ENCODE measurements at regions not wholly inside any gene's neighbourhood (a gene's known extent, or its start where the extent isn't known, plus 50 kb on each side); places are given as distances from the start of the nearest gene placed in this dataset.

DNA sequence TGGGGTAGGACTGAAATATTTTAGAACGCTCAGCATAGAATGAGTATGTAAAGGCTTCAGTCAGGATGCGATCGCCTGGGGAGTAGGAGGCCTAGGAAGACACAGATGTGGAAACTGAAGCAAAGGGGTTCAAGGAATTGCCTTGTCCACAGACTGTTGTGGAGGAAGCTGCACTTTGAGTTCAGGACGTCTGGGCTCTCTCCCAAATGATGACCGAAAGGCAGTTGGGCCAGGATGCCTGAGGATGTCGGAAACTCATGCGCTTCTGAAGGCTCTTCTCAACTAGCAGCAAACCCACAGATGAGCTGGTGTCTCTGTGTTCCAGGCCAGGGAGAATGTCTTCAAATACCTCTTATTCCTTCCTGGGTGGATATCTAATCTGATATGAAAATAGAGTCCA, 146.2 kb upstream of the SULF2 start:
- TF ChIP-seq SPI1 (IDR thresholded peaks at IDR 0.05; ENCODE audit: borderline replicate concordance, low read depth) (no peak), CTCF (IDR thresholded peaks at IDR 0.05; ENCODE audit: insufficient read depth, low read length) (no peak), POLR2AphosphoS5 (IDR thresholded peaks at IDR 0.05; ENCODE audit: low read depth) (no peak)
- TF ChIP-seq, protein P1, sequence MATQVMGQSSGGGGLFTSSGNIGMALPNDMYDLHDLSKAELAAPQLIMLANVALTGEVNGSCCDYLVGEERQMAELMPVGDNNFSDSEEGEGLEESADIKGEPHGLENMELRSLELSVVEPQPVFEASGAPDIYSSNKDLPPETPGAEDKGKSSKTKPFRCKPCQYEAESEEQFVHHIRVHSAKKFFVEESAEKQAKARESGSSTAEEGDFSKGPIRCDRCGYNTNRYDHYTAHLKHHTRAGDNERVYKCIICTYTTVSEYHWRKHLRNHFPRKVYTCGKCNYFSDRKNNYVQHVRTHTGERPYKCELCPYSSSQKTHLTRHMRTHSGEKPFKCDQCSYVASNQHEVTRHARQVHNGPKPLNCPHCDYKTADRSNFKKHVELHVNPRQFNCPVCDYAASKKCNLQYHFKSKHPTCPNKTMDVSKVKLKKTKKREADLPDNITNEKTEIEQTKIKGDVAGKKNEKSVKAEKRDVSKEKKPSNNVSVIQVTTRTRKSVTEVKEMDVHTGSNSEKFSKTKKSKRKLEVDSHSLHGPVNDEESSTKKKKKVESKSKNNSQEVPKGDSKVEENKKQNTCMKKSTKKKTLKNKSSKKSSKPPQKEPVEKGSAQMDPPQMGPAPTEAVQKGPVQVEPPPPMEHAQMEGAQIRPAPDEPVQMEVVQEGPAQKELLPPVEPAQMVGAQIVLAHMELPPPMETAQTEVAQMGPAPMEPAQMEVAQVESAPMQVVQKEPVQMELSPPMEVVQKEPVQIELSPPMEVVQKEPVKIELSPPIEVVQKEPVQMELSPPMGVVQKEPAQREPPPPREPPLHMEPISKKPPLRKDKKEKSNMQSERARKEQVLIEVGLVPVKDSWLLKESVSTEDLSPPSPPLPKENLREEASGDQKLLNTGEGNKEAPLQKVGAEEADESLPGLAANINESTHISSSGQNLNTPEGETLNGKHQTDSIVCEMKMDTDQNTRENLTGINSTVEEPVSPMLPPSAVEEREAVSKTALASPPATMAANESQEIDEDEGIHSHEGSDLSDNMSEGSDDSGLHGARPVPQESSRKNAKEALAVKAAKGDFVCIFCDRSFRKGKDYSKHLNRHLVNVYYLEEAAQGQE (IDR thresholded peaks at IDR 0.05; ENCODE audit: insufficient replicate concordance, low read depth): no peak

DNA sequence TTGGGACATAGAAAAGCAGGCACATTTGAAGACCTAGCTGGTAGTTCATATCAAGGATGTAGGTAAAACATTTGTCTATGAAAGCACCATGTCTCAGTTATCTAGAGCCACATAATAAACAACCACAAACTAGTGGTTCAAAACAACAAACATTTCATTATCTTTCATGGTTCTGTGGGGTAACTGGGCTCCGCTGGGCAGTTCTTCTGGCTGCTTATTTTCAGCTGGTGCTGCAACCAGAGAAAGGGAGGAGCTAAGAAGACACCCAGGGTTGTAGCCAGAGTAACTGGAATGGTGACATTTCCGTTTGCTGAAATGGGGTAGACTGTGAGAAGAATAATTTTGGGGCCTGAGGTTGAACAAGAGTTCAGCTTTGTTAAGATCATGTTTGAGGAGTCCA, 145.7 kb upstream of the SULF2 start:
- TF ChIP-seq, protein P1 (IDR thresholded peaks at IDR 0.05; ENCODE audit: insufficient replicate concordance, low read depth): no peak
- TF ChIP-seq SPI1 (IDR thresholded peaks at IDR 0.05; ENCODE audit: borderline replicate concordance, low read depth): no peak
- no peak for TF ChIP-seq CTCF (IDR thresholded peaks at IDR 0.05; ENCODE audit: insufficient read depth, low read length)
- TF ChIP-seq GABPA (IDR thresholded peaks at IDR 0.05; ENCODE audit: low read depth): no peak
- TF ChIP-seq POLR2AphosphoS5 (IDR thresholded peaks at IDR 0.05; ENCODE audit: low read depth): no peak
- no peak for DNase-seq (ENCODE audit: low read depth in 1 of 2, low spot score in 1 of 2)
- H3K27ac ChIP-seq (replicated peaks): no peak overlapping the region
- no peaks in the 10 kb centered on the region for H3K27me3 ChIP-seq (ENCODE audit: insufficient read depth, poor library complexity, severe bottlenecking)
- H3K4me3 ChIP-seq (replicated peaks; ENCODE audit: insufficient read depth, low read length): no peak overlapping the region

More for the DNA sequence above, 146.2 kb upstream of the SULF2 start:
- no peak overlapping the region for H3K4me3 ChIP-seq (replicated peaks; ENCODE audit: insufficient read depth, low read length)
- DNase-seq (ENCODE audit: low read depth in 1 of 2, low spot score in 1 of 2): no peak
- H3K27ac ChIP-seq (replicated peaks): no peak overlapping the region
- no peaks in the 10 kb centered on the region for H3K27me3 ChIP-seq (ENCODE audit: insufficient read depth, poor library complexity, severe bottlenecking)

GRCh38 chr20:47929368-47930115, 144.3 kb upstream of the SULF2 start:
- no peak for DNase-seq (ENCODE audit: low read depth in 1 of 2, low spot score in 1 of 2)
- TF ChIP-seq SPI1 (IDR thresholded peaks at IDR 0.05; ENCODE audit: borderline replicate concordance, low read depth) (no peak), GABPA (IDR thresholded peaks at IDR 0.05; ENCODE audit: low read depth) (no peak), CTCF (IDR thresholded peaks at IDR 0.05; ENCODE audit: insufficient read depth, low read length) (no peak), POLR2AphosphoS5 (IDR thresholded peaks at IDR 0.05; ENCODE audit: low read depth) (no peak)
- no peak overlapping the region for H3K27ac ChIP-seq (replicated peaks)
- no peak overlapping the region for H3K4me3 ChIP-seq (replicated peaks; ENCODE audit: insufficient read depth, low read length)
- H3K27me3 ChIP-seq (ENCODE audit: insufficient read depth, poor library complexity, severe bottlenecking): no peaks in the 10 kb centered on the region

DNA sequence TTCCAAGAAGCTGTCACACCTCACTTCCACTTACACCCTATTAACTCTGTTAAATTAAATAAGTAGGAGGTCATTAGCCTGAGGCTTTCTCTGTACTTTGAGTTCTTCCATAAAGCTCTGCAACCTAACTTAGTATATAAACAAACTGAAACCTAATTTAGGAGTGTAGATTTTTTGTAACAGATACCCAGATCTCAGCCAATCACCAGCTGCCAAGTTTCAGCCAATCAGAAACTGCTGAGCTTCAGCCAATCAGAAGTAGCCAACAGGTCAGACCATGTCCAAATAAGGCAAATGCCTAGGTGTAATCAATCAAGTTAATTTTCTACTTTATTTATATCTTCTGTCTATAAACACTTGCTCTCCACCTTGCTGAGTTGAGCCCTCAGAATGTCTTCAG, 142.7 kb upstream of the SULF2 start:
- H3K27me3 ChIP-seq (ENCODE audit: insufficient read depth, poor library complexity, severe bottlenecking): no peaks in the 10 kb centered on the region
- DNase-seq (ENCODE audit: low read depth in 1 of 2, low spot score in 1 of 2): no peak
- no peak overlapping the region for H3K4me3 ChIP-seq (replicated peaks; ENCODE audit: insufficient read depth, low read length)
- H3K27ac ChIP-seq (replicated peaks): no peak overlapping the region
- TF ChIP-seq POLR2AphosphoS5 (IDR thresholded peaks at IDR 0.05; ENCODE audit: low read depth) (no peak), SPI1 (IDR thresholded peaks at IDR 0.05; ENCODE audit: borderline replicate concordance, low read depth) (no peak), CTCF (IDR thresholded peaks at IDR 0.05; ENCODE audit: insufficient read depth, low read length) (no peak), GABPA (IDR thresholded peaks at IDR 0.05; ENCODE audit: low read depth) (no peak)
- TF ChIP-seq, protein P1 (IDR thresholded peaks at IDR 0.05; ENCODE audit: insufficient replicate concordance, low read depth): no peak
